ENCODE measurements at regions not wholly inside any gene's neighbourhood (a gene's known extent, or its start where the extent isn't known, plus 50 kb on each side); places are given as distances from the start of the nearest gene placed in this dataset.
"Not testable (repeated sequence)": the region's sequence is repeated elsewhere in the genome, so short reads cannot be mapped to it uniquely, and the experiment has no call there.

- H3K9me3 ChIP-seq (ENCODE audit: control insufficient read depth in 4 of 4, low read length in 3 of 4) = no peaks in the 10 kb centered on the region
- no peak overlapping the region for H3K9ac ChIP-seq (ENCODE audit: low read depth in 1 of 2, low read length in 2 of 2)
- no peak overlapping the region for H3K4me3 ChIP-seq (ENCODE audit: low read depth in 1 of 3, low read length in 3 of 3)
- H3K4me1 ChIP-seq (ENCODE audit: control insufficient read depth in 4 of 4, insufficient read depth in 4 of 4, low read length in 3 of 4) = no peaks in the 10 kb centered on the region
- H3K27me3 ChIP-seq (ENCODE audit: control insufficient read depth in 4 of 4, insufficient read depth in 4 of 4, low read length in 3 of 4) = no peaks in the 10 kb centered on the region
- 86% methylated on average over 9 of the region's 9 CpGs for WGBS
- no peak overlapping the region for H3K27ac ChIP-seq (ENCODE audit: low read depth in 1 of 2, low read length in 2 of 2)
- TF ChIP-seq MAX (IDR thresholded peaks at IDR 0.05) = no peak
- TF ChIP-seq CTCF (IDR thresholded peaks at IDR 0.05; ENCODE audit: low read depth, low read length, missing input control) = no peak
- TF ChIP-seq FOXA2 (IDR thresholded peaks at IDR 0.05) = no peak
- no peak for TF ChIP-seq TAF1 (conservative IDR thresholded peaks at IDR 0.05)
- TF ChIP-seq RAD21 (IDR thresholded peaks at IDR 0.05) = no peak
- no peak for TF ChIP-seq JUND (IDR thresholded peaks at IDR 0.05)
- no peaks in the 10 kb centered on the region for H3K36me3 ChIP-seq (ENCODE audit: control insufficient read depth in 4 of 4, insufficient read depth in 3 of 4, low read depth in 1 of 4, low read length in 3 of 4)
- DNase-seq (ENCODE audit: low spot score) = no peak
Measured at GRCh38 chr6:154938221-154938580, 56.9 kb upstream of the TIAM2 start.

- not testable (repeated sequence) for H3K27ac ChIP-seq (ENCODE audit: low read depth in 1 of 2, low read length in 2 of 2); H3K4me1 ChIP-seq (ENCODE audit: control insufficient read depth in 4 of 4, insufficient read depth in 4 of 4, low read length in 3 of 4); H3K4me3 ChIP-seq (ENCODE audit: low read depth in 1 of 3, low read length in 3 of 3); H3K36me3 ChIP-seq (ENCODE audit: control insufficient read depth in 4 of 4, insufficient read depth in 3 of 4, low read depth in 1 of 4, low read length in 3 of 4); DNase-seq (ENCODE audit: low spot score); H3K9me3 ChIP-seq (ENCODE audit: control insufficient read depth in 4 of 4, low read length in 3 of 4); H3K27me3 ChIP-seq (ENCODE audit: control insufficient read depth in 4 of 4, insufficient read depth in 4 of 4, low read length in 3 of 4); H3K9ac ChIP-seq (ENCODE audit: low read depth in 1 of 2, low read length in 2 of 2)
- 98% methylated on average over 16 of the region's 16 CpGs for WGBS
Measured at GRCh38 chr6:154938727-154939285, 56.3 kb upstream of the TIAM2 start.

GRCh38 chr6:154942770-154943169 is 52.3 kb upstream of the TIAM2 start:
- DNase-seq (ENCODE audit: low spot score) = no peak
- Histone ChIP-seq H3K9me3 (ENCODE audit: control insufficient read depth in 4 of 4, low read length in 3 of 4) (no peaks in the 10 kb centered on the region), H3K4me1 (ENCODE audit: control insufficient read depth in 4 of 4, insufficient read depth in 4 of 4, low read length in 3 of 4) (no peaks in the 10 kb centered on the region), H3K4me3 (ENCODE audit: low read depth in 1 of 3, low read length in 3 of 3) (no peak overlapping the region), H3K27ac (ENCODE audit: low read depth in 1 of 2, low read length in 2 of 2) (no peak overlapping the region), H3K27me3 (ENCODE audit: control insufficient read depth in 4 of 4, insufficient read depth in 4 of 4, low read length in 3 of 4) (no peaks in the 10 kb centered on the region), H3K36me3 (ENCODE audit: control insufficient read depth in 4 of 4, insufficient read depth in 3 of 4, low read depth in 1 of 4, low read length in 3 of 4) (no peaks in the 10 kb centered on the region), H3K9ac (ENCODE audit: low read depth in 1 of 2, low read length in 2 of 2) (no peak overlapping the region)
- 95% methylated on average over 2 of the region's 2 CpGs for WGBS
- TF ChIP-seq EGR1 (IDR thresholded peaks at IDR 0.05; ENCODE audit: low read depth in 2 of 2) (no peak), RXRA (IDR thresholded peaks at IDR 0.05) (no peak), ATF3 (IDR thresholded peaks at IDR 0.05) (no peak), CTCF (IDR thresholded peaks at IDR 0.05; ENCODE audit: low read depth, low read length, missing input control) (no peak), HNF4A (conservative IDR thresholded peaks at IDR 0.05) (no peak), HNF4G (IDR thresholded peaks at IDR 0.05) (no peak), SP1 (IDR thresholded peaks at IDR 0.05) (no peak), TAF1 (conservative IDR thresholded peaks at IDR 0.05) (no peak)
